Mucosa of descending colon (tissue), 3 donors: ENCODE measurements at regions not wholly inside any gene's neighbourhood (a gene's known extent, or its start where the extent isn't known, plus 50 kb on each side); places are given as distances from the start of the nearest gene placed in this dataset.
"Not testable (repeated sequence)": the region's sequence is repeated elsewhere in the genome, so short reads cannot be mapped to it uniquely, and the experiment has no call there.

Experiments used
- ATAC-seq: fragments of 200-7000 bp; cut with Tn5 transposase; one replicate; pipeline ENCODE4 v1.9.1; 2020; ENCODE audit warnings: mild to moderate bottlenecking, moderate library complexity
- DNase-seq, 3 donors: peaks; one replicate each; pipeline ENCODE4 v3.0.0-alpha.2; 2020
- H3K36me3 ChIP-seq: fragments of 200-600 bp; one replicate; pipeline ENCODE4 v1.8.0; 2021; ENCODE audit warnings: low read depth, mild to moderate bottlenecking
- H3K4me1 ChIP-seq: fragments of 200-600 bp; one replicate; pipeline ENCODE4 v1.8.0; 2021; ENCODE audit warnings: low read depth, mild to moderate bottlenecking
- H3K4me3 ChIP-seq: fragments of 200-600 bp; one replicate; pipeline ENCODE4 v1.8.0; 2021; ENCODE audit warnings: mild to moderate bottlenecking
- H3K9me3 ChIP-seq: fragments of 200-600 bp; one replicate; pipeline ENCODE4 v1.8.0; 2021; ENCODE audit warnings: mild to moderate bottlenecking
- intact Hi-C, 2 donors: fragments of 100-400 bp; cut with DNase I in 1 of 2; cut with micrococcal nuclease in 1 of 2; formaldehyde crosslinking; loops; one replicate each; pipeline versions ENCODE4 v1.11.0 to v1.11.1; 2022; cut with DNase I, micrococcal nuclease
- TF ChIP-seq, protein P1 (sequence below): fragments of 200-600 bp; IDR thresholded peaks from one replicate; pipeline ENCODE4 v1.8.0; 2022; ENCODE audit warnings: antibody characterized with exemption, mild to moderate bottlenecking
- donor health status: DM: no; HTN: no; CAD: no; lungs with moderate emphysema.
- donor health status: DM: no; HTN: no; CAD: no.
- donor health status: DM: no; HTN: yes; CAD: no.

DNA sequence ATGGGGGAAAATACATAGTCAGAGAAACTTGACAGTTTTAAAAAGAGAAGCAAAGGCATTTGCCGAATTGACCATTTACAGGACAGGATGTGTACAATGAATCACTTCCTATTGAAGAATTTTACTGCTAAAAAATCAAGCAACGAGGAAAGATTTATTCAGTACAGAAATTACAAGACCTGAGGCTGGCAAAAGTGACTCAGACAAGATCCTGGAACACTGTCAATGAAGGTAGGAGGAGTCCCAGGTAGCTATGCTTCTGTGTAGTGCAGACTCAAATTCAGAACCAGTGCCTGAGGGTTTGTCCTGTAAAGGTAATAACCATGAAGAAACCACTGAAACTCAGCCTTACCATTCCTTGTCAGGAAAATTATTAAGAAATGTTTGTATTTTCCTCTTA is 120.9 kb downstream of the ZMAT3 start:
- ATAC-seq (no peak), DNase-seq (no peak)
- intact Hi-C loops, result no loop called here
- TF ChIP-seq, protein P1, sequence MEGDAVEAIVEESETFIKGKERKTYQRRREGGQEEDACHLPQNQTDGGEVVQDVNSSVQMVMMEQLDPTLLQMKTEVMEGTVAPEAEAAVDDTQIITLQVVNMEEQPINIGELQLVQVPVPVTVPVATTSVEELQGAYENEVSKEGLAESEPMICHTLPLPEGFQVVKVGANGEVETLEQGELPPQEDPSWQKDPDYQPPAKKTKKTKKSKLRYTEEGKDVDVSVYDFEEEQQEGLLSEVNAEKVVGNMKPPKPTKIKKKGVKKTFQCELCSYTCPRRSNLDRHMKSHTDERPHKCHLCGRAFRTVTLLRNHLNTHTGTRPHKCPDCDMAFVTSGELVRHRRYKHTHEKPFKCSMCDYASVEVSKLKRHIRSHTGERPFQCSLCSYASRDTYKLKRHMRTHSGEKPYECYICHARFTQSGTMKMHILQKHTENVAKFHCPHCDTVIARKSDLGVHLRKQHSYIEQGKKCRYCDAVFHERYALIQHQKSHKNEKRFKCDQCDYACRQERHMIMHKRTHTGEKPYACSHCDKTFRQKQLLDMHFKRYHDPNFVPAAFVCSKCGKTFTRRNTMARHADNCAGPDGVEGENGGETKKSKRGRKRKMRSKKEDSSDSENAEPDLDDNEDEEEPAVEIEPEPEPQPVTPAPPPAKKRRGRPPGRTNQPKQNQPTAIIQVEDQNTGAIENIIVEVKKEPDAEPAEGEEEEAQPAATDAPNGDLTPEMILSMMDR, result no peak
- no peaks in the 10 kb centered on the region for H3K4me1 ChIP-seq
- no peaks in the 10 kb centered on the region for H3K9me3 ChIP-seq
- no peaks in the 10 kb centered on the region for H3K36me3 ChIP-seq
- no peak overlapping the region for H3K4me3 ChIP-seq

DNA sequence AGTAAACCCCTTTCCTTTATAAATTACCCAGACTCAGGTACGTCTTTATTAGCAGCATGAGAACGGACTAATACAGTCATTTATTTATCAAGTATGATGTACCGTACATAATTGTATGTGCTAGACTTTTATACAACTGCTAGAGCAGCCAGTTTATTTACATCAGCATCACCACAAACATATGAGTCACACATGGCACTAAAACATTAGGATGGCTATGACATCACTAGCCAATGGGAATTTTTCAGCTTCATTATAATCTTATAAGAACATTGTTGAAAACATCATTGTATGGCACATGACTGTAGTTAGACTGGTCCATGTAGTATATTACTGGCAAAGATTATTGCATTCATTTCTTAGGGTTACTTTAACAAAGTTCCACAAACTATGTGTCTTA is 121.7 kb downstream of the ZMAT3 start:
- no peak overlapping the region for H3K4me3 ChIP-seq
- DNase-seq, result no peak
- no peaks in the 10 kb centered on the region for H3K4me1 ChIP-seq
- no peaks in the 10 kb centered on the region for H3K9me3 ChIP-seq
- ATAC-seq, result no peak
- TF ChIP-seq, protein P1, result no peak
- intact Hi-C loops, result no loop called here
- H3K36me3 ChIP-seq, result no peaks in the 10 kb centered on the region

DNA sequence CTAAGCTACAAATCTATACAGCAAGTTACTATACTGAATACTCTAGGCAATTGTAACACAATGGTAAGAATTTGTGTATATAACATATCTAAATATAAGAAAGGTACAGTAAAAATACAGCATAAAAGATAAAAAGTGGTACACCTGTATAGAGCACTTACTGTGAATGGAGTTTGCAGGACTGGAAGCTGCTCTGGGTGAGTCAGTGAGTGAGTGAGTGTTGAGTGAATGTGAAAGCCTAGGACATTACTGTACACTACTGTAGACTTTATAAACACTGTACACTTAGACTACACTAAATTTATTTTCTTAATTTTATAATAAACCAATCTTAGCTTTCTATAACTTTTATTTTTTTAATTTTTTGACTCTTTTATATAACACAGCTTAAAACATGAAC is 123.1 kb downstream of the ZMAT3 start:
- TF ChIP-seq, protein P1, result no peak
- DNase-seq, result no peak
- Histone ChIP-seq H3K9me3 (no peaks in the 10 kb centered on the region), H3K4me1 (no peaks in the 10 kb centered on the region), H3K36me3 (no peaks in the 10 kb centered on the region), H3K4me3 (no peak overlapping the region)
- ATAC-seq, result no peak
- intact Hi-C loops, result no loop called here

DNA sequence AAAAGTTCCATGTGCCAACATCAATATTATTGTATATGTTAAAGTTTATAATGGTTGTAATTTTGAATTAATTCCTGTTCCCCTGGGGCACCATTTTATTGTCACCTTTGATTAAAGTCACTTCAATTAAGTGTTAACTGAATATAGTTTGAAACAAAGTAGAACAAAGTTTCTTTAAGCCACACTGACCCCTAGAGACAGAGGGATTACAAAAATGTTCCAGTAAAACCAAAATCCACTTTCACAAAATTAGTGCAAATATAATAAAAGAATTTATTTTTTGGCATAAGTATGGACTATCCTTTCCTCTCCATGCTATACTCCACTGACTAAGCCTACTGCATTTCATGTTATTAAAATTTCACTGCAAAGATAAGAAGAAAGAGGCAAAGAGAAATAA is 123.9 kb downstream of the ZMAT3 start:
- TF ChIP-seq, protein P1, result no peak
- H3K9me3 ChIP-seq, result no peaks in the 10 kb centered on the region
- ATAC-seq (no peak), DNase-seq (no peak)
- H3K4me3 ChIP-seq, result no peak overlapping the region
- intact Hi-C loops, result no loop called here
- no peaks in the 10 kb centered on the region for H3K4me1 ChIP-seq
- no peaks in the 10 kb centered on the region for H3K36me3 ChIP-seq

DNA sequence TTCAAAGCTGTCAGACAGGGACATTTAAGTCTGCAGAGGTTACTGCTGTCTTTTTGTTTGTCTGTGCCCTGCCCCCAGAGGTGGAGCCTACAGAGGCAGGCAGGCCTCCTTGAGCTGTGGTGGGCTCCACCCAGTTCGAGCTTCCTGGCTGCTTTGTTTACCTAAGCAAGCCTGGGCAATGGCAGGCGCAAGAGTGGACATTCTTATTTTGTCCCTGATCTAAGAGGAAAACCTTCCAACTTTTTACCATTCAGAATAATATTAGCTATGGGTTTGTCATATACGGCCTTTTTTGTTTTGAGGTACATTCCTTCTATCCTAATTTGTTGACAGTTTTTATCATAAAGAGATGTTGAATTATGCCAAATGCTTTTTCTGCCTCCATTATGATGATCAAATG is 129.3 kb downstream of the ZMAT3 start:
- not testable (repeated sequence) for H3K9me3 ChIP-seq, H3K4me1 ChIP-seq, H3K36me3 ChIP-seq

DNA sequence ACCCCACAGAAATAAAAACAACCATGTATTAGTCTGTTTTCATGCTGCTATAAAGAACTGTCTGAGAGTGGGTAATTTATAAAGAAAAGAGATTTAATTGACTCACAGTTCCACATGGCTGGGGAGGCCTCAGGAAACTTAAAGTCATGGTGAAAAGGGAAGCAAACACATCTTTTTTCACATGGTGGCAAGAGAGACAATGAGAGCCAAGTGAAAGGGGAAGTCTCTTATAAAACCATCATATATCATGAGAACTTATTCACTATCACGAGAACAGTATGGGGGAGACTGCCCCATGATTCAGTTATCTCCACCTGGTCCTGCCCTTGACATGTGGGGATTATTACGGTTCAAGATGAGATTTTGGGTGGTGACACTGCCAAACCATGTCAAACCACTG is 141.5 kb downstream of the ZMAT3 start:
- intact Hi-C loops, result no loop called here
- Histone ChIP-seq H3K4me3 (no peak overlapping the region), H3K36me3 (no peaks in the 10 kb centered on the region), H3K9me3 (peaks cover 25% of the 10 kb centered on the region), H3K4me1 (no peaks in the 10 kb centered on the region)
- ATAC-seq (no peak), DNase-seq (no peak)
- TF ChIP-seq, protein P1, result no peak

More for the DNA sequence above, 129.3 kb downstream of the ZMAT3 start:
- intact Hi-C loops, ATAC-seq, DNase-seq, H3K4me3 ChIP-seq: not testable (repeated sequence)
